Nephron progenitor cell (in vitro differentiated cells): ENCODE measurements at regions not wholly inside any gene's neighbourhood (a gene's known extent, or its start where the extent isn't known, plus 50 kb on each side); places are given as distances from the start of the nearest gene placed in this dataset.

Source experiments
- DNase-seq: peaks from one replicate; pipeline ENCODE4 v3.0.0; 2021
- H3K27ac Mint-ChIP-seq: 2 replicates; pipeline ENCODE4 v1.8.0; 2021; ENCODE audit warnings: mild to moderate bottlenecking, moderate library complexity, mixed read lengths
- H3K27me3 Mint-ChIP-seq: 2 replicates; pipeline ENCODE4 v1.8.0; 2021; ENCODE audit warnings: mild to moderate bottlenecking, low read depth, mixed read lengths; ENCODE audit not compliant: poor library complexity
- H3K36me3 Mint-ChIP-seq: 2 replicates; pipeline ENCODE4 v1.8.0; 2021; ENCODE audit warnings: low read depth, mixed read lengths
- H3K4me1 Mint-ChIP-seq: 2 replicates; pipeline ENCODE4 v1.8.0; 2021; ENCODE audit warnings: mixed read lengths
- H3K4me3 Mint-ChIP-seq: 2 replicates; pipeline ENCODE4 v1.8.0; 2021; ENCODE audit warnings: mild to moderate bottlenecking, moderate library complexity, mixed read lengths
- H3K9me3 Mint-ChIP-seq: 2 replicates; pipeline ENCODE4 v1.8.0; 2021; ENCODE audit warnings: mild to moderate bottlenecking, moderate library complexity, mixed read lengths
- TF ChIP-seq, protein P1 (sequence below): fragments of 200-600 bp; sonication (generic); IDR thresholded peaks from 2 replicates; pipeline ENCODE4 v1.5.0; 2021; ENCODE audit warnings: antibody characterized with exemption

- no peak for DNase-seq
- Mint-ChIP-seq H3K4me3 (no peak overlapping the region), H3K27ac (no peak overlapping the region), H3K27me3 (peaks cover 7% of the 10 kb centered on the region), H3K4me1 (peaks cover 10% of the 10 kb centered on the region), H3K9me3 (no peaks in the 10 kb centered on the region), H3K36me3 (no peaks in the 10 kb centered on the region)
- TF ChIP-seq, protein P1, sequence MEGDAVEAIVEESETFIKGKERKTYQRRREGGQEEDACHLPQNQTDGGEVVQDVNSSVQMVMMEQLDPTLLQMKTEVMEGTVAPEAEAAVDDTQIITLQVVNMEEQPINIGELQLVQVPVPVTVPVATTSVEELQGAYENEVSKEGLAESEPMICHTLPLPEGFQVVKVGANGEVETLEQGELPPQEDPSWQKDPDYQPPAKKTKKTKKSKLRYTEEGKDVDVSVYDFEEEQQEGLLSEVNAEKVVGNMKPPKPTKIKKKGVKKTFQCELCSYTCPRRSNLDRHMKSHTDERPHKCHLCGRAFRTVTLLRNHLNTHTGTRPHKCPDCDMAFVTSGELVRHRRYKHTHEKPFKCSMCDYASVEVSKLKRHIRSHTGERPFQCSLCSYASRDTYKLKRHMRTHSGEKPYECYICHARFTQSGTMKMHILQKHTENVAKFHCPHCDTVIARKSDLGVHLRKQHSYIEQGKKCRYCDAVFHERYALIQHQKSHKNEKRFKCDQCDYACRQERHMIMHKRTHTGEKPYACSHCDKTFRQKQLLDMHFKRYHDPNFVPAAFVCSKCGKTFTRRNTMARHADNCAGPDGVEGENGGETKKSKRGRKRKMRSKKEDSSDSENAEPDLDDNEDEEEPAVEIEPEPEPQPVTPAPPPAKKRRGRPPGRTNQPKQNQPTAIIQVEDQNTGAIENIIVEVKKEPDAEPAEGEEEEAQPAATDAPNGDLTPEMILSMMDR = no peak
Measured at GRCh38 chr16:60064026-60064425, 1329.9 kb upstream of the GOT2 start.

GRCh38 chr16:60061396-60061795 lies 1327.3 kb upstream of the GOT2 start:
- Mint-ChIP-seq H3K27me3 (peaks cover 8% of the 10 kb centered on the region), H3K27ac (no peak overlapping the region)

DNA sequence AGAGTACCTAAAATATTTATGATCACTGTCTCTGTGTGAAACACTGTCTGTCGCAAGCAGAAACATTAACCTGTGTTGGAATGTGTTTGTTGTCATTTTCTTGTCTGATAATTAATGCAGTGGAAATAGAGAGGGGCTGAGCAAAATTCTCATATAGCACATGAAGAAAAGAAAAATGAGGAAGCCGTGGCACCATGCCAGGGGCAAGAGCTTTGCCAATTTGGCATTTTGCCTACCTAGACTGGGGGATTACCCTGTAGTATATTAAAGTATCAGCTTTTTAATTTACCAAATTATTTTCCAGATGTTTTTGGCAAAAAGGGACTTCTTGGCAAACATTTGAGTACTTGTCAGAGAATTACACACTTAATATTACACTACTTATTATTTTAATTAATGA lies 1326.6 kb upstream of the GOT2 start:
- Mint-ChIP-seq H3K9me3 (no peaks in the 10 kb centered on the region), H3K36me3 (no peaks in the 10 kb centered on the region), H3K4me3 (no peak overlapping the region), H3K27me3 (peaks cover 8% of the 10 kb centered on the region), H3K27ac (no peak overlapping the region), H3K4me1 (peaks cover 16% of the 10 kb centered on the region)
- TF ChIP-seq, protein P1 = no peak
- DNase-seq = no peak

More at GRCh38 chr16:60061396-60061795, 1327.3 kb upstream of the GOT2 start:
- TF ChIP-seq, protein P1 = no peak
- no peak for DNase-seq
- H3K9me3 Mint-ChIP-seq = no peaks in the 10 kb centered on the region
- no peaks in the 10 kb centered on the region for H3K36me3 Mint-ChIP-seq
- H3K4me1 Mint-ChIP-seq = peaks cover 16% of the 10 kb centered on the region
- no peak overlapping the region for H3K4me3 Mint-ChIP-seq

DNA sequence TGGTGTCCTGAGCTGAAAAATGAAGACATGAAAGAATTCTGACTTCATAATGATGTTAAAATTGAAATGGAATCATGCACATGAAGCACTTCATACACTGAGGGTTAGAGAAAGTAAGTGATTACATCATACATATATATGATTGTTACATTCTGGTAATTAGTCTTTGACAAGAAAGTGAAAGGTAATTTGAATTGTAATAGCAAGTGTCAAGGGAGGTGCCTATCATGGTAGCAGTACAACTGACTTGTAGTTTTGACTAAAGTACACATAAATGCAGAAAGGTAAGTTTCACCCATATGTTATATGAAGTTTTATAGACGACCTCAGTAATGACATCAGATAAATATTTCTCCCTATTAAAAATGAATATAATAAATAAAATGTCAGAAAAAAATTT lies 1325.0 kb upstream of the GOT2 start:
- Mint-ChIP-seq H3K36me3 (no peaks in the 10 kb centered on the region), H3K4me1 (peaks cover 16% of the 10 kb centered on the region), H3K27ac (no peak overlapping the region), H3K27me3 (peaks cover 8% of the 10 kb centered on the region), H3K4me3 (no peak overlapping the region), H3K9me3 (no peaks in the 10 kb centered on the region)
- DNase-seq = no peak
- TF ChIP-seq, protein P1 = no peak

DNA sequence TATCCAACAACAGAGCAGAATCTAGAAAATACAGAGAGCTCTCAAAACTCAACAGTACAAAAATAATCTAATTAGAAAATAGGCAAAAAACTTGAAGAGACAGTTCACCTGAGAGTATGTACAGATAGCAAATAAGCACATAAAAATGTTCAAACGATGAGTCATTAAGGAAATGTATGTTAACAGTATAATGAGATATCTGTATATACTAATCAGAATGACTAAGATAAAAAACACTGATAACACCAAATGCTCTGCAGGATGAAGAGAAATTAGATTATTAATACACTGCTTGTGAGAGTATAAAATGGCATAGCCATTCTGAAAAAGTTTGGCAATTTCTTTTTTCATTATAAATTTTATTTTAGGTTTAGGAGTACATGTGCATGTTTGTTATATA lies 1307.6 kb upstream of the GOT2 start:
- Mint-ChIP-seq H3K27ac (no peak overlapping the region), H3K27me3 (peaks cover 3% of the 10 kb centered on the region), H3K4me3 (no peak overlapping the region), H3K4me1 (no peaks in the 10 kb centered on the region), H3K9me3 (no peaks in the 10 kb centered on the region), H3K36me3 (no peaks in the 10 kb centered on the region)
- no peak for DNase-seq
- TF ChIP-seq, protein P1 = no peak

- no peaks in the 10 kb centered on the region for H3K27me3 Mint-ChIP-seq
- H3K27ac Mint-ChIP-seq = no peak overlapping the region
- TF ChIP-seq, protein P1 = no peak
- no peaks in the 10 kb centered on the region for H3K4me1 Mint-ChIP-seq
- no peak for DNase-seq
- no peaks in the 10 kb centered on the region for H3K36me3 Mint-ChIP-seq
- peaks cover 4% of the 10 kb centered on the region for H3K9me3 Mint-ChIP-seq
- H3K4me3 Mint-ChIP-seq = no peak overlapping the region
Measured at GRCh38 chr16:60031740-60032139, 1297.6 kb upstream of the GOT2 start.
